GM19372 (cell line): ENCODE measurements at regions not wholly inside any gene's neighbourhood (a gene's known extent, or its start where the extent isn't known, plus 50 kb on each side); places are given as distances from the start of the nearest gene placed in this dataset.
A peak's percentile ranks its signal among the peaks of the same experiment; 100 is the strongest.
"Not testable (repeated sequence)": the region's sequence is repeated elsewhere in the genome, so short reads cannot be mapped to it uniquely, and the experiment has no call there.

Experiments used
- ATAC-seq: cut with Tn5 transposase; IDR thresholded peaks from one replicate; pipeline ENCODE4 v1.9.1; 2021; ENCODE audit warnings: mild to moderate bottlenecking, low read depth, moderate library complexity; ENCODE audit not compliant: unreplicated experiment

GRCh38 chr6:30810813-30811339 lies 66.5 kb upstream of the IER3 start:
- peak; percentile 75 for ATAC-seq

GRCh38 chr6:30807566-30807965 lies 63.2 kb upstream of the IER3 start:
- not testable (repeated sequence) for ATAC-seq

- ATAC-seq = no peak
Observed at GRCh38 chr6:30806581-30807183, 62.3 kb upstream of the IER3 start.

- ATAC-seq = no peak
Observed at GRCh38 chr6:30804333-30804732, 60.0 kb upstream of the IER3 start.

GRCh38 chr6:30802731-30803130 lies 58.4 kb upstream of the IER3 start:
- ATAC-seq = no peak

GRCh38 chr6:30801950-30802349 lies 57.6 kb upstream of the IER3 start:
- ATAC-seq = no peak

- no peak for ATAC-seq
Observed at GRCh38 chr6:30800871-30801270, 56.5 kb upstream of the IER3 start.

GRCh38 chr6:30799210-30799609 lies 54.9 kb upstream of the IER3 start:
- no peak for ATAC-seq

- ATAC-seq = no peak
Observed at GRCh38 chr6:30798494-30798893, 54.1 kb upstream of the IER3 start.

GRCh38 chr6:30795549-30796293 lies 51.4 kb upstream of the IER3 start:
- no peak for ATAC-seq
